ENCODE measurements at regions not wholly inside any gene's neighbourhood (a gene's known extent, or its start where the extent isn't known, plus 50 kb on each side); places are given as distances from the start of the nearest gene placed in this dataset.

GRCh38 chr2:83517727-83518368 lies 941.2 kb downstream of the SUCLG1 start:
- no peak for DNase-seq

- DNase-seq = no peak
Observed at GRCh38 chr2:83516503-83516902, 942.6 kb downstream of the SUCLG1 start.

- DNase-seq = no peak
Observed at GRCh38 chr2:83487451-83487850, 971.6 kb downstream of the SUCLG1 start.

- DNase-seq = no peak
Observed at GRCh38 chr2:83481436-83481835, 977.6 kb downstream of the SUCLG1 start.

- DNase-seq = no peak
Observed at GRCh38 chr2:83478037-83478436, 981.0 kb downstream of the SUCLG1 start.

- no peak for DNase-seq
Observed at GRCh38 chr2:83475371-83475770, 983.7 kb downstream of the SUCLG1 start.

- DNase-seq = no peak
Observed at GRCh38 chr2:83471655-83472054, 987.4 kb downstream of the SUCLG1 start.

GRCh38 chr2:83470928-83471327 lies 988.2 kb downstream of the SUCLG1 start:
- no peak for DNase-seq

GRCh38 chr2:83464444-83464843 lies 994.6 kb downstream of the SUCLG1 start:
- DNase-seq = no peak

- no peak for DNase-seq
Observed at GRCh38 chr2:83462881-83463280, 996.2 kb downstream of the SUCLG1 start.

GRCh38 chr2:83461135-83461534 lies 997.9 kb downstream of the SUCLG1 start:
- no peak for DNase-seq

GRCh38 chr2:83459456-83459855 lies 999.6 kb downstream of the SUCLG1 start:
- no peak for DNase-seq

- DNase-seq = no peak
Observed at GRCh38 chr2:83435989-83436388, 1023.1 kb downstream of the SUCLG1 start.

GRCh38 chr2:83420993-83421392 lies 1038.1 kb downstream of the SUCLG1 start:
- no peak for DNase-seq

GRCh38 chr2:83394134-83394904 lies 1064.8 kb downstream of the SUCLG1 start:
- DNase-seq = no peak

GRCh38 chr2:83388804-83389203 lies 1070.3 kb downstream of the SUCLG1 start:
- DNase-seq = no peak

- DNase-seq = no peak
Observed at GRCh38 chr2:83386549-83386948, 1072.5 kb downstream of the SUCLG1 start.

- DNase-seq = no peak
Observed at GRCh38 chr2:83378921-83379320, 1080.2 kb downstream of the SUCLG1 start.

GRCh38 chr2:83376731-83377130 lies 1082.3 kb downstream of the SUCLG1 start:
- no peak for DNase-seq

GRCh38 chr2:83370419-83370762 lies 1088.7 kb downstream of the SUCLG1 start:
- no peak for DNase-seq

- DNase-seq = no peak
Observed at GRCh38 chr2:83369601-83370418, 1089.3 kb downstream of the SUCLG1 start.

- no peak for DNase-seq
Observed at GRCh38 chr2:83368916-83369315, 1090.2 kb downstream of the SUCLG1 start.

GRCh38 chr2:83368461-83368860 lies 1090.6 kb downstream of the SUCLG1 start:
- DNase-seq = no peak

GRCh38 chr2:83365476-83365875 lies 1093.6 kb downstream of the SUCLG1 start:
- DNase-seq = no peak

Data from NCI-H1694 (cell line).